WTC11 (cell line): ENCODE measurements at regions not wholly inside any gene's neighbourhood (a gene's known extent, or its start where the extent isn't known, plus 50 kb on each side); places are given as distances from the start of the nearest gene placed in this dataset.

ENCODE experiments used
- E2F4 ChIP-seq: sonication (generic); formaldehyde crosslinking; IDR thresholded peaks from 2 replicates; pipeline ENCODE4 v1.8.1; 2022; ENCODE audit warnings: low read depth, mild to moderate bottlenecking, moderate library complexity, missing genetic modification reagents, borderline replicate concordance
- NFATC4 ChIP-seq: fragments of 250-450 bp; sonication (Bioruptor Pico); IDR thresholded peaks from 2 replicates; pipeline ENCODE4 v1.9.0; 2021; ENCODE audit warnings: mild to moderate bottlenecking
- NR3C1 ChIP-seq: sonication (generic); formaldehyde crosslinking; conservative IDR thresholded peaks from 2 replicates; pipeline ENCODE4 v1.8.1; 2023; ENCODE audit warnings: low read depth, mild to moderate bottlenecking, missing genetic modification reagents
- SMAD4 ChIP-seq: sonication (generic); formaldehyde crosslinking; IDR thresholded peaks from 2 replicates; pipeline ENCODE4 v1.8.0; 2022; ENCODE audit warnings: mild to moderate bottlenecking, missing genetic modification reagents
- USF2 ChIP-seq: sonication (generic); formaldehyde crosslinking; IDR thresholded peaks from 2 replicates; pipeline ENCODE4 v1.8.1; 2023; ENCODE audit warnings: mild to moderate bottlenecking, missing genetic modification reagents, moderate library complexity
- ZBTB43 ChIP-seq: sonication (generic); formaldehyde crosslinking; IDR thresholded peaks from 2 replicates; pipeline ENCODE4 v1.8.1; 2023; ENCODE audit warnings: mild to moderate bottlenecking, missing genetic modification reagents
- ZNF317 ChIP-seq: sonication (generic); formaldehyde crosslinking; IDR thresholded peaks from 2 replicates; pipeline ENCODE4 v1.8.1; 2023; ENCODE audit warnings: low read depth, mild to moderate bottlenecking, moderate library complexity, missing genetic modification reagents, borderline replicate concordance
- TF ChIP-seq, protein P1 (sequence below): sonication (generic); formaldehyde crosslinking; IDR thresholded peaks from 2 replicates; pipeline ENCODE4 v1.8.0; 2023; ENCODE audit warnings: missing genetic modification reagents, mild to moderate bottlenecking, borderline replicate concordance
- TF ChIP-seq, protein P2 (sequence below): fragments of 200-600 bp; IDR thresholded peaks from 2 replicates; pipeline ENCODE4 v1.8.0; 2022; ENCODE audit warnings: antibody characterized with exemption
- TF ChIP-seq, protein P3 (sequence below): sonication (generic); formaldehyde crosslinking; IDR thresholded peaks from 2 replicates; pipeline ENCODE4 v1.8.0; 2022; ENCODE audit warnings: missing genetic modification reagents

GRCh38 chr12:18983854-18984253 lies 145.7 kb upstream of the PLEKHA5 start:
- TF ChIP-seq, protein P1, sequence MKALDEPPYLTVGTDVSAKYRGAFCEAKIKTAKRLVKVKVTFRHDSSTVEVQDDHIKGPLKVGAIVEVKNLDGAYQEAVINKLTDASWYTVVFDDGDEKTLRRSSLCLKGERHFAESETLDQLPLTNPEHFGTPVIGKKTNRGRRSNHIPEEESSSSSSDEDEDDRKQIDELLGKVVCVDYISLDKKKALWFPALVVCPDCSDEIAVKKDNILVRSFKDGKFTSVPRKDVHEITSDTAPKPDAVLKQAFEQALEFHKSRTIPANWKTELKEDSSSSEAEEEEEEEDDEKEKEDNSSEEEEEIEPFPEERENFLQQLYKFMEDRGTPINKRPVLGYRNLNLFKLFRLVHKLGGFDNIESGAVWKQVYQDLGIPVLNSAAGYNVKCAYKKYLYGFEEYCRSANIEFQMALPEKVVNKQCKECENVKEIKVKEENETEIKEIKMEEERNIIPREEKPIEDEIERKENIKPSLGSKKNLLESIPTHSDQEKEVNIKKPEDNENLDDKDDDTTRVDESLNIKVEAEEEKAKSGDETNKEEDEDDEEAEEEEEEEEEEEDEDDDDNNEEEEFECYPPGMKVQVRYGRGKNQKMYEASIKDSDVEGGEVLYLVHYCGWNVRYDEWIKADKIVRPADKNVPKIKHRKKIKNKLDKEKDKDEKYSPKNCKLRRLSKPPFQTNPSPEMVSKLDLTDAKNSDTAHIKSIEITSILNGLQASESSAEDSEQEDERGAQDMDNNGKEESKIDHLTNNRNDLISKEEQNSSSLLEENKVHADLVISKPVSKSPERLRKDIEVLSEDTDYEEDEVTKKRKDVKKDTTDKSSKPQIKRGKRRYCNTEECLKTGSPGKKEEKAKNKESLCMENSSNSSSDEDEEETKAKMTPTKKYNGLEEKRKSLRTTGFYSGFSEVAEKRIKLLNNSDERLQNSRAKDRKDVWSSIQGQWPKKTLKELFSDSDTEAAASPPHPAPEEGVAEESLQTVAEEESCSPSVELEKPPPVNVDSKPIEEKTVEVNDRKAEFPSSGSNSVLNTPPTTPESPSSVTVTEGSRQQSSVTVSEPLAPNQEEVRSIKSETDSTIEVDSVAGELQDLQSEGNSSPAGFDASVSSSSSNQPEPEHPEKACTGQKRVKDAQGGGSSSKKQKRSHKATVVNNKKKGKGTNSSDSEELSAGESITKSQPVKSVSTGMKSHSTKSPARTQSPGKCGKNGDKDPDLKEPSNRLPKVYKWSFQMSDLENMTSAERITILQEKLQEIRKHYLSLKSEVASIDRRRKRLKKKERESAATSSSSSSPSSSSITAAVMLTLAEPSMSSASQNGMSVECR (CRISPR knock-in tag), result no peak
- no peak for TF ChIP-seq E2F4 (CRISPR knock-in tag)
- TF ChIP-seq, protein P2, sequence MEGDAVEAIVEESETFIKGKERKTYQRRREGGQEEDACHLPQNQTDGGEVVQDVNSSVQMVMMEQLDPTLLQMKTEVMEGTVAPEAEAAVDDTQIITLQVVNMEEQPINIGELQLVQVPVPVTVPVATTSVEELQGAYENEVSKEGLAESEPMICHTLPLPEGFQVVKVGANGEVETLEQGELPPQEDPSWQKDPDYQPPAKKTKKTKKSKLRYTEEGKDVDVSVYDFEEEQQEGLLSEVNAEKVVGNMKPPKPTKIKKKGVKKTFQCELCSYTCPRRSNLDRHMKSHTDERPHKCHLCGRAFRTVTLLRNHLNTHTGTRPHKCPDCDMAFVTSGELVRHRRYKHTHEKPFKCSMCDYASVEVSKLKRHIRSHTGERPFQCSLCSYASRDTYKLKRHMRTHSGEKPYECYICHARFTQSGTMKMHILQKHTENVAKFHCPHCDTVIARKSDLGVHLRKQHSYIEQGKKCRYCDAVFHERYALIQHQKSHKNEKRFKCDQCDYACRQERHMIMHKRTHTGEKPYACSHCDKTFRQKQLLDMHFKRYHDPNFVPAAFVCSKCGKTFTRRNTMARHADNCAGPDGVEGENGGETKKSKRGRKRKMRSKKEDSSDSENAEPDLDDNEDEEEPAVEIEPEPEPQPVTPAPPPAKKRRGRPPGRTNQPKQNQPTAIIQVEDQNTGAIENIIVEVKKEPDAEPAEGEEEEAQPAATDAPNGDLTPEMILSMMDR, result no peak
- TF ChIP-seq NR3C1 (CRISPR knock-in tag), result no peak
- no peak for TF ChIP-seq USF2 (CRISPR knock-in tag)
- TF ChIP-seq SMAD4 (CRISPR knock-in tag), result no peak
- no peak for TF ChIP-seq ZBTB43 (CRISPR knock-in tag)
- no peak for TF ChIP-seq ZNF317 (CRISPR knock-in tag)
- TF ChIP-seq, protein P3, sequence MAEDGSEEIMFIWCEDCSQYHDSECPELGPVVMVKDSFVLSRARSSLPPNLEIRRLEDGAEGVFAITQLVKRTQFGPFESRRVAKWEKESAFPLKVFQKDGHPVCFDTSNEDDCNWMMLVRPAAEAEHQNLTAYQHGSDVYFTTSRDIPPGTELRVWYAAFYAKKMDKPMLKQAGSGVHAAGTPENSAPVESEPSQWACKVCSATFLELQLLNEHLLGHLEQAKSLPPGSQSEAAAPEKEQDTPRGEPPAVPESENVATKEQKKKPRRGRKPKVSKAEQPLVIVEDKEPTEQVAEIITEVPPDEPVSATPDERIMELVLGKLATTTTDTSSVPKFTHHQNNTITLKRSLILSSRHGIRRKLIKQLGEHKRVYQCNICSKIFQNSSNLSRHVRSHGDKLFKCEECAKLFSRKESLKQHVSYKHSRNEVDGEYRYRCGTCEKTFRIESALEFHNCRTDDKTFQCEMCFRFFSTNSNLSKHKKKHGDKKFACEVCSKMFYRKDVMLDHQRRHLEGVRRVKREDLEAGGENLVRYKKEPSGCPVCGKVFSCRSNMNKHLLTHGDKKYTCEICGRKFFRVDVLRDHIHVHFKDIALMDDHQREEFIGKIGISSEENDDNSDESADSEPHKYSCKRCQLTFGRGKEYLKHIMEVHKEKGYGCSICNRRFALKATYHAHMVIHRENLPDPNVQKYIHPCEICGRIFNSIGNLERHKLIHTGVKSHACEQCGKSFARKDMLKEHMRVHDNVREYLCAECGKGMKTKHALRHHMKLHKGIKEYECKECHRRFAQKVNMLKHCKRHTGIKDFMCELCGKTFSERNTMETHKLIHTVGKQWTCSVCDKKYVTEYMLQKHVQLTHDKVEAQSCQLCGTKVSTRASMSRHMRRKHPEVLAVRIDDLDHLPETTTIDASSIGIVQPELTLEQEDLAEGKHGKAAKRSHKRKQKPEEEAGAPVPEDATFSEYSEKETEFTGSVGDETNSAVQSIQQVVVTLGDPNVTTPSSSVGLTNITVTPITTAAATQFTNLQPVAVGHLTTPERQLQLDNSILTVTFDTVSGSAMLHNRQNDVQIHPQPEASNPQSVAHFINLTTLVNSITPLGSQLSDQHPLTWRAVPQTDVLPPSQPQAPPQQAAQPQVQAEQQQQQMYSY (CRISPR knock-in tag), result no peak
- no peak for TF ChIP-seq NFATC4 (CRISPR knock-in tag)
